ENCODE measurements at regions not wholly inside any gene's neighbourhood (a gene's known extent, or its start where the extent isn't known, plus 50 kb on each side); places are given as distances from the start of the nearest gene placed in this dataset.

DNA sequence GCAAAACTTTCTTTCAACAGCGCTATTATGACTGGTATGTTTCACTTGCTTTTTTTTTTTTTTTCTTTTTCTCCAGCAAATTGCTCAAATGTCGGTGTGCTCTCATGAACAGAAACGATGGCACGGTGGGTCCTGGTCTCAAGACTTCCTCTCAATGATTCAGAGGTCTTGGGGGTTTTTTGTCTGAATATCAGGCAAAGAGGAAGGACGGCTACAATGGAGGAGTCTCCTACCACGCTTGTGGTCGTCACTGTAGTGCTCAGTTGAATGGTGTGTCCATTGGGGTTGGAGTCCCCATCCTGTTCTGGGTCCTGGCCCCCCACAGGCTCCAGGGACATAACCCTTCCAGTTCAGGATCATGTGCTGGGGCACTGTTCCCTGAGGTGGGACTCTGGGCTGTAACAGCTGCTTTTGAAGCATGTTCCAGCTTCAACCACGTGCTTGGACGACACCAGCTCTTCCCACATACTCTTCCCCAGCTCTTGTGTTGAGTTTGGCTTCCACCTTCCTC lies 266.7 kb upstream of the KLF6 start:
- Mint-ChIP-seq H3K4me3 (ENCODE audit: unreplicated experiment) (no peak overlapping the region), H3K27ac (ENCODE audit: unreplicated experiment) (no peak overlapping the region), H3K4me1 (ENCODE audit: low read depth, unreplicated experiment) (no peaks in the 10 kb centered on the region), H3K27me3 (ENCODE audit: low read depth, unreplicated experiment) (no peaks in the 10 kb centered on the region), H3K36me3 (ENCODE audit: low read depth, unreplicated experiment) (no peaks in the 10 kb centered on the region), H3K9me3 (ENCODE audit: unreplicated experiment) (peaks cover 3% of the 10 kb centered on the region)
- Histone ChIP-seq H3K9ac (ENCODE audit: low read length) (peak overlapping the region; percentile 36), H3K27me3 (ENCODE audit: insufficient read depth, low read length) (no peaks in the 10 kb centered on the region), H3K9me3 (ENCODE audit: insufficient read depth, low read depth, low read length) (no peaks in the 10 kb centered on the region), H3K36me3 (ENCODE audit: insufficient read depth, low read length) (no peaks in the 10 kb centered on the region), H3K4me3 (ENCODE audit: insufficient read depth, low read depth, low read length) (peak overlapping the region; percentile 26), H3K79me2 (ENCODE audit: insufficient read depth, low read length) (no peaks in the 10 kb centered on the region), H3K4me1 (ENCODE audit: insufficient read depth, low read length) (no peaks in the 10 kb centered on the region), H3K4me2 (ENCODE audit: low read length) (peak overlapping the region; percentile 62), H4K20me1 (ENCODE audit: insufficient read depth, low read length) (no peaks in the 10 kb centered on the region), H2AFZ (ENCODE audit: low read depth, low read length) (peak overlapping the region; percentile 8), H3K27ac (ENCODE audit: low read depth, low read length) (no peak overlapping the region)
- TF ChIP-seq EZH2 (IDR thresholded peaks at IDR 0.05; ENCODE audit: insufficient read depth, low read length) = no peak
- TF ChIP-seq, protein P1, sequence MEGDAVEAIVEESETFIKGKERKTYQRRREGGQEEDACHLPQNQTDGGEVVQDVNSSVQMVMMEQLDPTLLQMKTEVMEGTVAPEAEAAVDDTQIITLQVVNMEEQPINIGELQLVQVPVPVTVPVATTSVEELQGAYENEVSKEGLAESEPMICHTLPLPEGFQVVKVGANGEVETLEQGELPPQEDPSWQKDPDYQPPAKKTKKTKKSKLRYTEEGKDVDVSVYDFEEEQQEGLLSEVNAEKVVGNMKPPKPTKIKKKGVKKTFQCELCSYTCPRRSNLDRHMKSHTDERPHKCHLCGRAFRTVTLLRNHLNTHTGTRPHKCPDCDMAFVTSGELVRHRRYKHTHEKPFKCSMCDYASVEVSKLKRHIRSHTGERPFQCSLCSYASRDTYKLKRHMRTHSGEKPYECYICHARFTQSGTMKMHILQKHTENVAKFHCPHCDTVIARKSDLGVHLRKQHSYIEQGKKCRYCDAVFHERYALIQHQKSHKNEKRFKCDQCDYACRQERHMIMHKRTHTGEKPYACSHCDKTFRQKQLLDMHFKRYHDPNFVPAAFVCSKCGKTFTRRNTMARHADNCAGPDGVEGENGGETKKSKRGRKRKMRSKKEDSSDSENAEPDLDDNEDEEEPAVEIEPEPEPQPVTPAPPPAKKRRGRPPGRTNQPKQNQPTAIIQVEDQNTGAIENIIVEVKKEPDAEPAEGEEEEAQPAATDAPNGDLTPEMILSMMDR (IDR thresholded peaks at IDR 0.05; ENCODE audit: insufficient read depth, low read depth, low read length) = no peak
- no peak for DNase-seq (ENCODE audit: low read depth)
- no peak for FAIRE-seq

DNA sequence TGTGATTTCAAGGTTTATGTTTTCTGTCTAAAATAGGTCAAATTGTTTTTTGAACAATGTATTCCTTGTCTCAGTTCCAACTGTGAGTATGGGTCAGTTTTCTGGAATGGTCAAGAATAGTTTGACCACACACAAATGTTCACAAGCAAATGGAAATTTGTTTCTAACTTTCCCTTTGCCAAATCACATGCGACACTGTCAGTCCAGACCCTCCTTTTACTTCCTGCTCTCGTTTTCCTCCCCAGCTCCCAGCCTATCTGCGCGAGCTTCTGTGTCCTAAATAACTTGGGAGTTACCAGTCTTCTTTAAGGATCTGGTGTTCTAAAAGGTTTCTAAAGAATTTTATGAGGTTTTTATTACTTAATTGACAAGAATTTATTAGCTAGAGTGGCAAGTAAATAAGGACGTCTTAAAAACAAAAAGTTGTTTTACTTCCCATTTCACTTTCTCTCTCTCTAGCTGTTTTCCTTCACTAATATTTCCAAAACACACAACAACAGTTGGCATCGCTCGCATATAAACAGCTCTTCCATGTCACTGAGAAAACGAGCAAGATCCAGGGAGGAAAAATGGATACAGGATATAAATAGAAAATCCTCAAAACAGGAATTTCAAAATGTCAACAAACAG lies 266.1 kb upstream of the KLF6 start:
- Mint-ChIP-seq H3K27ac (ENCODE audit: unreplicated experiment) (no peak overlapping the region), H3K36me3 (ENCODE audit: low read depth, unreplicated experiment) (no peaks in the 10 kb centered on the region), H3K27me3 (ENCODE audit: low read depth, unreplicated experiment) (no peaks in the 10 kb centered on the region), H3K4me3 (ENCODE audit: unreplicated experiment) (no peak overlapping the region), H3K9me3 (ENCODE audit: unreplicated experiment) (peaks cover 3% of the 10 kb centered on the region), H3K4me1 (ENCODE audit: low read depth, unreplicated experiment) (no peaks in the 10 kb centered on the region)
- Histone ChIP-seq H2AFZ (ENCODE audit: low read depth, low read length) (peak overlapping the region; percentile 8), H3K4me2 (ENCODE audit: low read length) (peak overlapping the region; percentile 62), H3K4me3 (ENCODE audit: insufficient read depth, low read depth, low read length) (peak overlapping the region; percentile 26), H3K27ac (ENCODE audit: low read depth, low read length) (no peak overlapping the region), H3K79me2 (ENCODE audit: insufficient read depth, low read length) (no peaks in the 10 kb centered on the region), H3K4me1 (ENCODE audit: insufficient read depth, low read length) (no peaks in the 10 kb centered on the region), H3K9ac (ENCODE audit: low read length) (peak overlapping the region; percentile 36), H4K20me1 (ENCODE audit: insufficient read depth, low read length) (no peaks in the 10 kb centered on the region), H3K36me3 (ENCODE audit: insufficient read depth, low read length) (no peaks in the 10 kb centered on the region), H3K27me3 (ENCODE audit: insufficient read depth, low read length) (no peaks in the 10 kb centered on the region), H3K9me3 (ENCODE audit: insufficient read depth, low read depth, low read length) (no peaks in the 10 kb centered on the region)
- TF ChIP-seq, protein P1 (IDR thresholded peaks at IDR 0.05; ENCODE audit: insufficient read depth, low read depth, low read length) = no peak
- no peak for TF ChIP-seq EZH2 (IDR thresholded peaks at IDR 0.05; ENCODE audit: insufficient read depth, low read length)
- DNase-seq (ENCODE audit: low read depth) (no peak), FAIRE-seq (peak; percentile 26)

DNA sequence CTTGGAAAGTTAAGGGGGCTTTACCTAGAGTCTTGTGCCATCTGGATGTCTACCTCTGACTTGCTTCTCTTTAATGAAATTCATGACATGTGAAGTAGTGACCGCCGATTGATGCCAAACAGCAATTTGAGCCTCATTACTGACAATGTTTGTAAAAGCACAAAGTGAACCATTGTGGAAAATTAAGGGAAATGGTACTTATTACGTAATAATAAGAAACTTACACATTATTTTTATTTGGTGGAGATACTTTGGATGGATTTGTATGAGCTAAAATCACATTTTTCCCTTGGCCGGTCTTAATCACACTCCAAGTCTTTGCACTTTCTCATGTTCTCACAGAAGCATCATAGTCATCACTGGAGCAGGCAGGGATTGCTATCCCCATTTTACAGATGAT lies 265.1 kb upstream of the KLF6 start:
- no peaks in the 10 kb centered on the region for H3K79me2 ChIP-seq (ENCODE audit: insufficient read depth, low read length)
- Mint-ChIP-seq H3K27ac (ENCODE audit: unreplicated experiment) (no peak overlapping the region), H3K9me3 (ENCODE audit: unreplicated experiment) (peaks cover 3% of the 10 kb centered on the region), H3K4me1 (ENCODE audit: low read depth, unreplicated experiment) (no peaks in the 10 kb centered on the region), H3K27me3 (ENCODE audit: low read depth, unreplicated experiment) (no peaks in the 10 kb centered on the region), H3K36me3 (ENCODE audit: low read depth, unreplicated experiment) (no peaks in the 10 kb centered on the region), H3K4me3 (ENCODE audit: unreplicated experiment) (no peak overlapping the region)
- no peaks in the 10 kb centered on the region for H3K36me3 ChIP-seq (ENCODE audit: insufficient read depth, low read length)
- H3K4me1 ChIP-seq (ENCODE audit: insufficient read depth, low read length) = no peaks in the 10 kb centered on the region
- no peaks in the 10 kb centered on the region for H4K20me1 ChIP-seq (ENCODE audit: insufficient read depth, low read length)
- H3K9ac ChIP-seq (ENCODE audit: low read length) = no peak overlapping the region
- FAIRE-seq (no peak), DNase-seq (ENCODE audit: low read depth) (no peak)
- TF ChIP-seq EZH2 (IDR thresholded peaks at IDR 0.05; ENCODE audit: insufficient read depth, low read length) = no peak
- TF ChIP-seq, protein P1 (IDR thresholded peaks at IDR 0.05; ENCODE audit: insufficient read depth, low read depth, low read length) = no peak
- no peak overlapping the region for H3K4me3 ChIP-seq (ENCODE audit: insufficient read depth, low read depth, low read length)
- H3K4me2 ChIP-seq (ENCODE audit: low read length) = no peak overlapping the region
- no peak overlapping the region for H2AFZ ChIP-seq (ENCODE audit: low read depth, low read length)
- H3K27me3 ChIP-seq (ENCODE audit: insufficient read depth, low read length) = no peaks in the 10 kb centered on the region
- no peaks in the 10 kb centered on the region for H3K9me3 ChIP-seq (ENCODE audit: insufficient read depth, low read depth, low read length)
- H3K27ac ChIP-seq (ENCODE audit: low read depth, low read length) = no peak overlapping the region
